Activated CD8-positive, alpha-beta memory T cell treated with anti-CD3 and anti-CD28 coated beads for 36 hours (primary cell): ENCODE measurements at regions not wholly inside any gene's neighbourhood (a gene's known extent, or its start where the extent isn't known, plus 50 kb on each side); places are given as distances from the start of the nearest gene placed in this dataset.
"Not testable (repeated sequence)": the region's sequence is repeated elsewhere in the genome, so short reads cannot be mapped to it uniquely, and the experiment has no call there.

ENCODE experiments used
- CTCF ChIA-PET: fragments of 350-600 bp; sonication (Branson Sonifier 250); formaldehyde crosslinking; loops from one replicate; lab custom pipeline; 2021; ENCODE audit warnings: antibody characterized with exemption; lab: Charles Lee
- POLR2A ChIA-PET: fragments of 350-600 bp; sonication (Branson Sonifier 250); formaldehyde crosslinking; loops from one replicate; lab custom pipeline; 2021; ENCODE audit warnings: antibody characterized with exemption; lab: Charles Lee

- CTCF ChIA-PET = no interaction called here
- POLR2A ChIA-PET = no interaction called here
Observed at GRCh38 chr21:28687586-28687985, 305.1 kb downstream of the LTN1 start.

- POLR2A ChIA-PET = no interaction called here
- CTCF ChIA-PET = no interaction called here
Observed at GRCh38 chr21:28683982-28684752, 308.5 kb downstream of the LTN1 start.

- CTCF ChIA-PET, POLR2A ChIA-PET: not testable (repeated sequence)
Observed at GRCh38 chr21:28682884-28683283, 309.8 kb downstream of the LTN1 start.

- CTCF ChIA-PET, POLR2A ChIA-PET: not testable (repeated sequence)
Observed at GRCh38 chr21:28677096-28677495, 315.6 kb downstream of the LTN1 start.

GRCh38 chr21:28675331-28676041 lies 317.2 kb downstream of the LTN1 start:
- POLR2A ChIA-PET = no interaction called here
- CTCF ChIA-PET = no interaction called here

GRCh38 chr21:28674763-28675162 lies 317.9 kb downstream of the LTN1 start:
- ChIA-PET CTCF (no interaction called here), POLR2A (no interaction called here)

GRCh38 chr21:28671549-28672195 lies 321.0 kb downstream of the LTN1 start:
- ChIA-PET CTCF (no interaction called here), POLR2A (no interaction called here)

GRCh38 chr21:28669971-28670653 lies 322.6 kb downstream of the LTN1 start:
- CTCF ChIA-PET = no interaction called here
- POLR2A ChIA-PET = no interaction called here

GRCh38 chr21:28669321-28669720 lies 323.4 kb downstream of the LTN1 start:
- ChIA-PET POLR2A (no interaction called here), CTCF (no interaction called here)

GRCh38 chr21:28663754-28664153 lies 328.9 kb downstream of the LTN1 start:
- ChIA-PET CTCF (no interaction called here), POLR2A (no interaction called here)

GRCh38 chr21:28663111-28663693 lies 329.5 kb downstream of the LTN1 start:
- ChIA-PET CTCF (no interaction called here), POLR2A (no interaction called here)

- ChIA-PET CTCF (no interaction called here), POLR2A (no interaction called here)
Observed at GRCh38 chr21:28657566-28657965, 335.1 kb downstream of the LTN1 start.

GRCh38 chr21:28655471-28655870 lies 337.2 kb downstream of the LTN1 start:
- ChIA-PET CTCF (no interaction called here), POLR2A (no interaction called here)

- ChIA-PET POLR2A (interaction anchor here (0.6 kb wide), 1 partner anchor 11 kb away, joined by 12 read pairs; no protein-coding TSS in a partner anchor), CTCF (no interaction called here)
Observed at GRCh38 chr21:28654406-28654805, 338.3 kb downstream of the LTN1 start.

- POLR2A ChIA-PET = no interaction called here
- CTCF ChIA-PET = no interaction called here
Observed at GRCh38 chr21:28644762-28645161, 347.9 kb downstream of the LTN1 start.

- ChIA-PET CTCF (no interaction called here), POLR2A (no interaction called here)
Observed at GRCh38 chr21:28642891-28643290, 349.8 kb downstream of the LTN1 start.

GRCh38 chr21:28641731-28642130 lies 350.9 kb downstream of the LTN1 start:
- ChIA-PET CTCF (no interaction called here), POLR2A (no interaction called here)

GRCh38 chr21:28640326-28640725 lies 352.4 kb downstream of the LTN1 start:
- CTCF ChIA-PET = no interaction called here

GRCh38 chr21:28639737-28640136 lies 352.9 kb downstream of the LTN1 start:
- ChIA-PET CTCF (no interaction called here), POLR2A (no interaction called here)

More at GRCh38 chr21:28640326-28640725, 352.4 kb downstream of the LTN1 start:
- POLR2A ChIA-PET = no interaction called here
